ENCODE measurements at regions not wholly inside any gene's neighbourhood (a gene's known extent, or its start where the extent isn't known, plus 50 kb on each side); places are given as distances from the start of the nearest gene placed in this dataset.

GRCh38 chr10:10094691-10095090 is 923.0 kb upstream of the CELF2 start:
- TF ChIP-seq CSDC2 (CRISPR knock-in tag; IDR thresholded peaks at IDR 0.05) (no peak), ISL1 (CRISPR knock-in tag; IDR thresholded peaks at IDR 0.05) (no peak), PATZ1 (CRISPR knock-in tag; IDR thresholded peaks at IDR 0.05; ENCODE audit: borderline replicate concordance) (no peak), RARB (CRISPR knock-in tag; IDR thresholded peaks at IDR 0.05) (no peak), ZFP3 (CRISPR knock-in tag; IDR thresholded peaks at IDR 0.05) (no peak)
